ENCODE measurements at regions not wholly inside any gene's neighbourhood (a gene's known extent, or its start where the extent isn't known, plus 50 kb on each side); places are given as distances from the start of the nearest gene placed in this dataset.

- TF ChIP-seq, protein P1, sequence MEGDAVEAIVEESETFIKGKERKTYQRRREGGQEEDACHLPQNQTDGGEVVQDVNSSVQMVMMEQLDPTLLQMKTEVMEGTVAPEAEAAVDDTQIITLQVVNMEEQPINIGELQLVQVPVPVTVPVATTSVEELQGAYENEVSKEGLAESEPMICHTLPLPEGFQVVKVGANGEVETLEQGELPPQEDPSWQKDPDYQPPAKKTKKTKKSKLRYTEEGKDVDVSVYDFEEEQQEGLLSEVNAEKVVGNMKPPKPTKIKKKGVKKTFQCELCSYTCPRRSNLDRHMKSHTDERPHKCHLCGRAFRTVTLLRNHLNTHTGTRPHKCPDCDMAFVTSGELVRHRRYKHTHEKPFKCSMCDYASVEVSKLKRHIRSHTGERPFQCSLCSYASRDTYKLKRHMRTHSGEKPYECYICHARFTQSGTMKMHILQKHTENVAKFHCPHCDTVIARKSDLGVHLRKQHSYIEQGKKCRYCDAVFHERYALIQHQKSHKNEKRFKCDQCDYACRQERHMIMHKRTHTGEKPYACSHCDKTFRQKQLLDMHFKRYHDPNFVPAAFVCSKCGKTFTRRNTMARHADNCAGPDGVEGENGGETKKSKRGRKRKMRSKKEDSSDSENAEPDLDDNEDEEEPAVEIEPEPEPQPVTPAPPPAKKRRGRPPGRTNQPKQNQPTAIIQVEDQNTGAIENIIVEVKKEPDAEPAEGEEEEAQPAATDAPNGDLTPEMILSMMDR (IDR thresholded peaks at IDR 0.05; ENCODE audit: poor library complexity) = no peak
- TF ChIP-seq EZH2phosphoT487 (IDR thresholded peaks at IDR 0.05; ENCODE audit: low read depth, severe bottlenecking, unreplicated experiment) (no peak), EZH2 (IDR thresholded peaks at IDR 0.05; ENCODE audit: borderline replicate concordance) (no peak)
- DNase-seq (ENCODE audit: low spot score) = peak; percentile 22
- Histone ChIP-seq H3K79me2 (no peaks in the 10 kb centered on the region), H3K9me3 (ENCODE audit: low read depth) (no peaks in the 10 kb centered on the region), H3K4me3 (no peak overlapping the region), H3K27ac (no peak overlapping the region), H3K36me3 (replicated peaks; ENCODE audit: insufficient read depth, low read depth) (no peaks in the 10 kb centered on the region), H3K27me3 (no peaks in the 10 kb centered on the region), H3K9me2 (replicated peaks; ENCODE audit: insufficient read depth) (no peaks in the 10 kb centered on the region), H4K20me1 (ENCODE audit: insufficient read depth, poor library complexity, severe bottlenecking) (no peaks in the 10 kb centered on the region), H2AFZ (no peak overlapping the region), H3K4me1 (ENCODE audit: insufficient read depth) (no peaks in the 10 kb centered on the region), H3K4me2 (no peak overlapping the region)
- WGBS (ENCODE audit: low lambda C conversion rate, missing lambda C conversion rate) = 52% methylated on average over 6 of the region's 6 CpGs
Observed at GRCh38 chr16:48946686-48947370, 334.8 kb downstream of the CBLN1 start.

- H3K9me3 ChIP-seq (ENCODE audit: low read depth) = no peaks in the 10 kb centered on the region
- no peak overlapping the region for H3K27ac ChIP-seq
- H3K4me2 ChIP-seq = no peak overlapping the region
- TF ChIP-seq, protein P1 (IDR thresholded peaks at IDR 0.05; ENCODE audit: poor library complexity) = no peak
- TF ChIP-seq EZH2phosphoT487 (IDR thresholded peaks at IDR 0.05; ENCODE audit: low read depth, severe bottlenecking, unreplicated experiment) (no peak), EZH2 (IDR thresholded peaks at IDR 0.05; ENCODE audit: borderline replicate concordance) (no peak)
- no peaks in the 10 kb centered on the region for H3K79me2 ChIP-seq
- H3K36me3 ChIP-seq (replicated peaks; ENCODE audit: insufficient read depth, low read depth) = no peaks in the 10 kb centered on the region
- H3K4me1 ChIP-seq (ENCODE audit: insufficient read depth) = no peaks in the 10 kb centered on the region
- no peak overlapping the region for H2AFZ ChIP-seq
- no peak for DNase-seq (ENCODE audit: low spot score)
- WGBS (ENCODE audit: low lambda C conversion rate, missing lambda C conversion rate) = 68% methylated on average over 3 of the region's 3 CpGs
- H3K27me3 ChIP-seq = peaks cover 3% of the 10 kb centered on the region
- H3K4me3 ChIP-seq = no peak overlapping the region
- H4K20me1 ChIP-seq (ENCODE audit: insufficient read depth, poor library complexity, severe bottlenecking) = no peaks in the 10 kb centered on the region
- no peaks in the 10 kb centered on the region for H3K9me2 ChIP-seq (replicated peaks; ENCODE audit: insufficient read depth)
Observed at GRCh38 chr16:48942996-48943395, 333.0 kb upstream of the N4BP1 start.

DNA sequence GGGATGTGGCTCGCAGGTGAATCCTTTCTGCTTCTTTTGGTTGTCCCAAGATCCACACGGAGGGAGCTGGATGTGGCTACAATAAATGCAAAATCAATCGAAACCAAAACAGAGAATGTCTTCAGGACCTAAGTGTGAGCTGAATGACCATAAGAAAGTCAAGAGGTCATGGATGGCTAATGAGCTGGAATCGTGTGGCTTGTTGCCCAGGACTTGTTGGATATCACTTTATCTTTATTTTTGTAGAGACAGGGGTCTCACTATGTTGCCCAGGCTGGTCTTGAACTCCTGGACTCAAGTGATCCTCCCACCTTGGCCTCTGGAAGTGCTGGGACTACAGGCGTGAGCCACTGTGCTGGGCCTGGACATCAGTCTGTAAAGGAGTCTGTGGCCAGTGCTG lies 326.8 kb upstream of the N4BP1 start:
- Histone ChIP-seq H3K27ac (no peak overlapping the region), H2AFZ (no peak overlapping the region), H3K27me3 (peaks cover 3% of the 10 kb centered on the region), H4K20me1 (ENCODE audit: insufficient read depth, poor library complexity, severe bottlenecking) (no peaks in the 10 kb centered on the region), H3K36me3 (replicated peaks; ENCODE audit: insufficient read depth, low read depth) (no peaks in the 10 kb centered on the region), H3K4me2 (no peak overlapping the region), H3K79me2 (no peaks in the 10 kb centered on the region), H3K9me3 (ENCODE audit: low read depth) (no peaks in the 10 kb centered on the region), H3K9me2 (replicated peaks; ENCODE audit: insufficient read depth) (no peaks in the 10 kb centered on the region), H3K4me1 (ENCODE audit: insufficient read depth) (no peaks in the 10 kb centered on the region), H3K4me3 (no peak overlapping the region)
- 83% methylated on average over 5 of the region's 5 CpGs for WGBS (ENCODE audit: low lambda C conversion rate, missing lambda C conversion rate)
- TF ChIP-seq, protein P1 (IDR thresholded peaks at IDR 0.05; ENCODE audit: poor library complexity) = no peak
- TF ChIP-seq EZH2 (IDR thresholded peaks at IDR 0.05; ENCODE audit: borderline replicate concordance) (no peak), EZH2phosphoT487 (IDR thresholded peaks at IDR 0.05; ENCODE audit: low read depth, severe bottlenecking, unreplicated experiment) (no peak)
- DNase-seq (ENCODE audit: low spot score) = no peak

All from hepatocyte (in vitro differentiated cells).